ENCODE measurements at regions not wholly inside any gene's neighbourhood (a gene's known extent, or its start where the extent isn't known, plus 50 kb on each side); places are given as distances from the start of the nearest gene placed in this dataset.

DNA sequence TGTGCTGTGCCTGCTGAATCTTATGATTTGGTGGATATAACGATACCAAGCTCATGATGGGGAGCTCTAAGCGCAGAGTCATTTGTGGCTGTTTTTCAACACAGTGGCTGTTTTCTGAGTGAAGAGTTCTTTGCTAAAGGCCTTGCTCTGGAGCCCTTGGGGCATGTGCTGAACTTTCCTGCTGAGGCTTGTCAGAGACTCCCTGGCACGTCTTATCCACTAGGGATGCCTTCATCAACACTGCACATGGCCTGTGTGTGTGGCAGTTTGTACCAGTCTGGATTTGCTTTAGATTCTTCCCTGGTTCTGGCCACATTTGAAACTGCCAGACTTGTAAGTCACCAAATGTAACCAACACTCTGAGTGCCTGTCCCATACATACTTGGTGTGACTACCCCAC is 188.2 kb downstream of the DMRT2 start:
- TF ChIP-seq, protein P1, sequence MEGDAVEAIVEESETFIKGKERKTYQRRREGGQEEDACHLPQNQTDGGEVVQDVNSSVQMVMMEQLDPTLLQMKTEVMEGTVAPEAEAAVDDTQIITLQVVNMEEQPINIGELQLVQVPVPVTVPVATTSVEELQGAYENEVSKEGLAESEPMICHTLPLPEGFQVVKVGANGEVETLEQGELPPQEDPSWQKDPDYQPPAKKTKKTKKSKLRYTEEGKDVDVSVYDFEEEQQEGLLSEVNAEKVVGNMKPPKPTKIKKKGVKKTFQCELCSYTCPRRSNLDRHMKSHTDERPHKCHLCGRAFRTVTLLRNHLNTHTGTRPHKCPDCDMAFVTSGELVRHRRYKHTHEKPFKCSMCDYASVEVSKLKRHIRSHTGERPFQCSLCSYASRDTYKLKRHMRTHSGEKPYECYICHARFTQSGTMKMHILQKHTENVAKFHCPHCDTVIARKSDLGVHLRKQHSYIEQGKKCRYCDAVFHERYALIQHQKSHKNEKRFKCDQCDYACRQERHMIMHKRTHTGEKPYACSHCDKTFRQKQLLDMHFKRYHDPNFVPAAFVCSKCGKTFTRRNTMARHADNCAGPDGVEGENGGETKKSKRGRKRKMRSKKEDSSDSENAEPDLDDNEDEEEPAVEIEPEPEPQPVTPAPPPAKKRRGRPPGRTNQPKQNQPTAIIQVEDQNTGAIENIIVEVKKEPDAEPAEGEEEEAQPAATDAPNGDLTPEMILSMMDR (IDR thresholded peaks at IDR 0.05) = no peak
- TF ChIP-seq POLR2A (IDR thresholded peaks at IDR 0.05) = no peak
- TF ChIP-seq POLR2AphosphoS5 (IDR thresholded peaks at IDR 0.05) = no peak

Measured in transverse colon (tissue), 4 donors.